Liver (tissue), 8 donors: ENCODE measurements at regions not wholly inside any gene's neighbourhood (a gene's known extent, or its start where the extent isn't known, plus 50 kb on each side); places are given as distances from the start of the nearest gene placed in this dataset.

Experiments
- DNase-seq: peaks from one replicate; pipeline ENCODE4 v3.0.0-alpha.2; 2017; ENCODE audit warnings: low spot score
- H3K27ac ChIP-seq, 2 donors: one replicate each; pipeline ENCODE4 v1.7.0; 2013; ENCODE audit warnings: inconsistent platforms in 2 of 2, low read length in 2 of 2, control low read depth in 1 of 2, low read depth in 1 of 2, mild to moderate bottlenecking in 1 of 2
- H3K27me3 ChIP-seq, 4 donors: one replicate each; pipeline versions ENCODE4 v1.6.1 to v1.7.0; 2013; ENCODE audit warnings: low read length in 3 of 4, inconsistent platforms in 1 of 4, mild to moderate bottlenecking in 1 of 4, moderate library complexity in 1 of 4; ENCODE audit not compliant: control insufficient read depth in 4 of 4, insufficient read depth in 4 of 4
- H3K36me3 ChIP-seq, 4 donors: one replicate each; pipeline versions ENCODE4 v1.6.1 to v1.7.0; 2013; ENCODE audit warnings: low read length in 3 of 4, mild to moderate bottlenecking in 3 of 4, low read depth in 1 of 4, moderate library complexity in 1 of 4; ENCODE audit not compliant: control insufficient read depth in 4 of 4, insufficient read depth in 3 of 4
- H3K4me1 ChIP-seq, 4 donors: one replicate each; pipeline versions ENCODE4 v1.6.1 to v1.7.0; 2013; ENCODE audit warnings: low read length in 3 of 4, mild to moderate bottlenecking in 3 of 4, moderate library complexity in 1 of 4; ENCODE audit not compliant: control insufficient read depth in 4 of 4, insufficient read depth in 4 of 4
- H3K4me3 ChIP-seq, 3 donors: one replicate each; pipeline versions ENCODE4 v1.6.1 to v1.7.0; 2013; ENCODE audit warnings: low read length in 3 of 3, control low read depth in 1 of 3, low read depth in 1 of 3, mild to moderate bottlenecking in 1 of 3
- H3K9ac ChIP-seq, 2 donors: one replicate each; pipeline ENCODE4 v1.7.0; 2013; ENCODE audit warnings: low read length in 2 of 2, mild to moderate bottlenecking in 2 of 2, moderate library complexity in 2 of 2, control low read depth in 1 of 2, low read depth in 1 of 2
- H3K9me3 ChIP-seq, 4 donors: one replicate each; pipeline versions ENCODE4 v1.6.1 to v1.7.0; 2013; ENCODE audit warnings: low read length in 3 of 4; ENCODE audit not compliant: control insufficient read depth in 4 of 4
- FOXA1 ChIP-seq: IDR thresholded peaks from 2 replicates; pipeline ENCODE4 v1.6.1; 2016; ENCODE audit warnings: antibody characterized with exemption
- FOXA2 ChIP-seq: IDR thresholded peaks from 2 replicates; pipeline ENCODE4 v1.6.1; 2016; ENCODE audit warnings: antibody characterized with exemption
- GABPA ChIP-seq, 2 donors: IDR thresholded peaks in 1 of 2; conservative IDR thresholded peaks in 1 of 2; 2 replicates each; pipeline ENCODE4 v1.6.1; 2016; ENCODE audit warnings: antibody characterized with exemption in 2 of 2, mild to moderate bottlenecking in 1 of 2, moderate library complexity in 1 of 2
- HNF4A ChIP-seq, 2 donors: conservative IDR thresholded peaks; 2 replicates each; pipeline ENCODE4 v1.6.1; 2016; ENCODE audit warnings: antibody characterized with exemption in 2 of 2, mild to moderate bottlenecking in 2 of 2
- HNF4G ChIP-seq: IDR thresholded peaks from 2 replicates; pipeline ENCODE4 v1.6.1; 2016; ENCODE audit warnings: antibody characterized with exemption
- JUND ChIP-seq, 2 donors: IDR thresholded peaks; 2 replicates each; pipeline ENCODE4 v1.6.1; 2016; ENCODE audit warnings: antibody characterized with exemption in 2 of 2
- NR2F2 ChIP-seq: IDR thresholded peaks from 2 replicates; pipeline ENCODE4 v1.6.1; 2016; ENCODE audit warnings: antibody characterized with exemption
- RAD21 ChIP-seq, 2 donors: IDR thresholded peaks; 2 replicates each; pipeline ENCODE4 v1.6.1; 2016; ENCODE audit warnings: antibody characterized with exemption in 2 of 2, mild to moderate bottlenecking in 2 of 2
- RXRA ChIP-seq, 2 donors: IDR thresholded peaks; 2 replicates each; pipeline ENCODE4 v1.6.1; 2017 to 2018; ENCODE audit warnings: antibody characterized with exemption in 2 of 2, mild to moderate bottlenecking in 1 of 2
- SP1 ChIP-seq: IDR thresholded peaks from 2 replicates; pipeline ENCODE4 v1.6.1; 2018; ENCODE audit warnings: antibody characterized with exemption, mild to moderate bottlenecking
- TAF1 ChIP-seq: conservative IDR thresholded peaks from 2 replicates; pipeline ENCODE4 v1.6.1; 2016; ENCODE audit warnings: antibody characterized with exemption, mild to moderate bottlenecking
- YY1 ChIP-seq: IDR thresholded peaks from 2 replicates; pipeline ENCODE4 v1.6.1; 2016; ENCODE audit warnings: antibody characterized with exemption, mild to moderate bottlenecking
- WGBS: extraction: QIAGEN DNeasy Blood & Tissue Kit; methylation state at CpG from one replicate; pipeline ENCODE4 v1.1.7; 2013; 5-methylcytosine and 5-hydroxymethylcytosine counted together
- TF ChIP-seq, protein P1 (sequence below): IDR thresholded peaks from 2 replicates; pipeline ENCODE4 v1.6.1; 2016; ENCODE audit warnings: antibody characterized with exemption
- TF ChIP-seq, protein P2 (sequence below): IDR thresholded peaks from 2 replicates; pipeline ENCODE4 v1.6.1; 2016; ENCODE audit warnings: antibody characterized with exemption
- TF ChIP-seq, protein P3 (sequence below): IDR thresholded peaks from 2 replicates; pipeline ENCODE4 v1.6.1; 2016; ENCODE audit warnings: antibody characterized with exemption
- TF ChIP-seq, protein P4 (sequence below): IDR thresholded peaks from 2 replicates; pipeline ENCODE4 v1.6.1; 2016; ENCODE audit warnings: antibody characterized with exemption, mild to moderate bottlenecking
- TF ChIP-seq, protein P5 (sequence below): fragments of 150-350 bp; IDR thresholded peaks from 2 replicates; pipeline ENCODE4 v1.5.1; 2017; ENCODE audit warnings: improper control_type of control experiment, low read depth, low read length; ENCODE audit not compliant: missing input control
- donor health status: healthy.
- donor health status: healthy.
- donor health status: healthy.
- donor health status: healthy.
- donor health status: healthy.

DNA sequence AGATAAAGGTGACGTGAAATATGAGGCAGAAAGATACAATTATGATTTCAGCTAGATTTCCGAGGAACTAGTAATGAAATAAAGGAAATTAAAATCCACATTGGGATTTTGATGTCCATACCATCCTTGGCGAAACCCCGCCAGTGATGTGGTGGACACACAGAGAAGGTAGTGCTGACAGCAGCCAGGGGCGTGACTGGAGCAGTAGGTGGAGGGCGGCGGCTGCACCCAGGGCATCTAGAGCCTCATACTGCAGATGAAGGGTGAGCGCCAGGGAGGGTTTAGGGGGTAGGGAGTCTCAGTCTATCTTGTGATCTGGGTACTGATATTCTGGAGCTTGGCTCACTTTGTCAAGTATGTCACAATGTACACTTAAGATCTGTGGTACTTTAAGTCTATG, 855.5 kb upstream of the POM121L12 start:
- TF ChIP-seq, protein P1, sequence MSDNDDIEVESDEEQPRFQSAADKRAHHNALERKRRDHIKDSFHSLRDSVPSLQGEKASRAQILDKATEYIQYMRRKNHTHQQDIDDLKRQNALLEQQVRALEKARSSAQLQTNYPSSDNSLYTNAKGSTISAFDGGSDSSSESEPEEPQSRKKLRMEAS, result no peak
- TF ChIP-seq TAF1 (no peak), YY1 (no peak), HNF4A (conservative IDR thresholded peaks at IDR 0.05) (no peak), HNF4G (no peak), JUND (IDR thresholded peaks at IDR 0.05) (no peak), FOXA1 (no peak), NR2F2 (no peak), RXRA (IDR thresholded peaks at IDR 0.05) (no peak), FOXA2 (no peak), SP1 (no peak), GABPA (IDR thresholded peaks at IDR 0.05 in 1 of 2, conservative IDR thresholded peaks at IDR 0.05 in 1 of 2) (no peak), RAD21 (IDR thresholded peaks at IDR 0.05) (no peak)
- TF ChIP-seq, protein P2, sequence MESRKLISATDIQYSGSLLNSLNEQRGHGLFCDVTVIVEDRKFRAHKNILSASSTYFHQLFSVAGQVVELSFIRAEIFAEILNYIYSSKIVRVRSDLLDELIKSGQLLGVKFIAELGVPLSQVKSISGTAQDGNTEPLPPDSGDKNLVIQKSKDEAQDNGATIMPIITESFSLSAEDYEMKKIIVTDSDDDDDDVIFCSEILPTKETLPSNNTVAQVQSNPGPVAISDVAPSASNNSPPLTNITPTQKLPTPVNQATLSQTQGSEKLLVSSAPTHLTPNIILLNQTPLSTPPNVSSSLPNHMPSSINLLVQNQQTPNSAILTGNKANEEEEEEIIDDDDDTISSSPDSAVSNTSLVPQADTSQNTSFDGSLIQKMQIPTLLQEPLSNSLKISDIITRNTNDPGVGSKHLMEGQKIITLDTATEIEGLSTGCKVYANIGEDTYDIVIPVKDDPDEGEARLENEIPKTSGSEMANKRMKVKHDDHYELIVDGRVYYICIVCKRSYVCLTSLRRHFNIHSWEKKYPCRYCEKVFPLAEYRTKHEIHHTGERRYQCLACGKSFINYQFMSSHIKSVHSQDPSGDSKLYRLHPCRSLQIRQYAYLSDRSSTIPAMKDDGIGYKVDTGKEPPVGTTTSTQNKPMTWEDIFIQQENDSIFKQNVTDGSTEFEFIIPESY, result no peak
- TF ChIP-seq, protein P3, sequence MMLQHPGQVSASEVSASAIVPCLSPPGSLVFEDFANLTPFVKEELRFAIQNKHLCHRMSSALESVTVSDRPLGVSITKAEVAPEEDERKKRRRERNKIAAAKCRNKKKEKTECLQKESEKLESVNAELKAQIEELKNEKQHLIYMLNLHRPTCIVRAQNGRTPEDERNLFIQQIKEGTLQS, result no peak
- TF ChIP-seq, protein P4, sequence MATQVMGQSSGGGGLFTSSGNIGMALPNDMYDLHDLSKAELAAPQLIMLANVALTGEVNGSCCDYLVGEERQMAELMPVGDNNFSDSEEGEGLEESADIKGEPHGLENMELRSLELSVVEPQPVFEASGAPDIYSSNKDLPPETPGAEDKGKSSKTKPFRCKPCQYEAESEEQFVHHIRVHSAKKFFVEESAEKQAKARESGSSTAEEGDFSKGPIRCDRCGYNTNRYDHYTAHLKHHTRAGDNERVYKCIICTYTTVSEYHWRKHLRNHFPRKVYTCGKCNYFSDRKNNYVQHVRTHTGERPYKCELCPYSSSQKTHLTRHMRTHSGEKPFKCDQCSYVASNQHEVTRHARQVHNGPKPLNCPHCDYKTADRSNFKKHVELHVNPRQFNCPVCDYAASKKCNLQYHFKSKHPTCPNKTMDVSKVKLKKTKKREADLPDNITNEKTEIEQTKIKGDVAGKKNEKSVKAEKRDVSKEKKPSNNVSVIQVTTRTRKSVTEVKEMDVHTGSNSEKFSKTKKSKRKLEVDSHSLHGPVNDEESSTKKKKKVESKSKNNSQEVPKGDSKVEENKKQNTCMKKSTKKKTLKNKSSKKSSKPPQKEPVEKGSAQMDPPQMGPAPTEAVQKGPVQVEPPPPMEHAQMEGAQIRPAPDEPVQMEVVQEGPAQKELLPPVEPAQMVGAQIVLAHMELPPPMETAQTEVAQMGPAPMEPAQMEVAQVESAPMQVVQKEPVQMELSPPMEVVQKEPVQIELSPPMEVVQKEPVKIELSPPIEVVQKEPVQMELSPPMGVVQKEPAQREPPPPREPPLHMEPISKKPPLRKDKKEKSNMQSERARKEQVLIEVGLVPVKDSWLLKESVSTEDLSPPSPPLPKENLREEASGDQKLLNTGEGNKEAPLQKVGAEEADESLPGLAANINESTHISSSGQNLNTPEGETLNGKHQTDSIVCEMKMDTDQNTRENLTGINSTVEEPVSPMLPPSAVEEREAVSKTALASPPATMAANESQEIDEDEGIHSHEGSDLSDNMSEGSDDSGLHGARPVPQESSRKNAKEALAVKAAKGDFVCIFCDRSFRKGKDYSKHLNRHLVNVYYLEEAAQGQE, result no peak
- H3K4me3 ChIP-seq, result no peak overlapping the region
- H3K27ac ChIP-seq, result no peak overlapping the region
- no peak overlapping the region for H3K9ac ChIP-seq
- H3K27me3 ChIP-seq, result peaks cover 0 to 2% (median 0%) of the 10 kb centered on the region in 4 donors
- H3K4me1 ChIP-seq, result no peaks in the 10 kb centered on the region
- H3K9me3 ChIP-seq, result no peaks in the 10 kb centered on the region
- DNase-seq, result no peak
- 77% methylated on average over 8 of the region's 8 CpGs for WGBS
- H3K36me3 ChIP-seq, result no peaks in the 10 kb centered on the region

DNA sequence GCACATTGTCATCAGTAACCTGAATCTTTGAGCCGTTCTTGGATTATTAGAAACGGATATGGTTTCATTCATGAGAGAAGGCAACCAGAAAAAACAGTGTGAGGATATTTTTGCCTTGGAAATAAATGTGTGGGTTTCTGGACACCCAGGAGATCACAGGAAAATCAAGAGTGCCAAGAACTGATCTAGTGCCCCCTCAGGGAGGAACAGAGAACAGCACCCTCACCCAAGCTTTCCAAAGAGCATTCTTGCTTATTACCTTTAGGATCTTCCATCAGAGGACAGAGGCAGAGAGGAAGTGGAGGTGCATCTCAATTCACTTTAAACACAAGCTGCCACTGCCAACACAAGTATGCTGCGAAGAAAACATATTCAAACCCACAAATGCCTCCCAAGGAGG, 851.5 kb upstream of the COBL start:
- no peak for DNase-seq
- TF ChIP-seq RAD21 (IDR thresholded peaks at IDR 0.05) (peak in 1 of 2 donors; percentile 21), HNF4A (conservative IDR thresholded peaks at IDR 0.05) (no peak), GABPA (IDR thresholded peaks at IDR 0.05 in 1 of 2, conservative IDR thresholded peaks at IDR 0.05 in 1 of 2) (no peak), HNF4G (no peak)
- TF ChIP-seq, protein P5, sequence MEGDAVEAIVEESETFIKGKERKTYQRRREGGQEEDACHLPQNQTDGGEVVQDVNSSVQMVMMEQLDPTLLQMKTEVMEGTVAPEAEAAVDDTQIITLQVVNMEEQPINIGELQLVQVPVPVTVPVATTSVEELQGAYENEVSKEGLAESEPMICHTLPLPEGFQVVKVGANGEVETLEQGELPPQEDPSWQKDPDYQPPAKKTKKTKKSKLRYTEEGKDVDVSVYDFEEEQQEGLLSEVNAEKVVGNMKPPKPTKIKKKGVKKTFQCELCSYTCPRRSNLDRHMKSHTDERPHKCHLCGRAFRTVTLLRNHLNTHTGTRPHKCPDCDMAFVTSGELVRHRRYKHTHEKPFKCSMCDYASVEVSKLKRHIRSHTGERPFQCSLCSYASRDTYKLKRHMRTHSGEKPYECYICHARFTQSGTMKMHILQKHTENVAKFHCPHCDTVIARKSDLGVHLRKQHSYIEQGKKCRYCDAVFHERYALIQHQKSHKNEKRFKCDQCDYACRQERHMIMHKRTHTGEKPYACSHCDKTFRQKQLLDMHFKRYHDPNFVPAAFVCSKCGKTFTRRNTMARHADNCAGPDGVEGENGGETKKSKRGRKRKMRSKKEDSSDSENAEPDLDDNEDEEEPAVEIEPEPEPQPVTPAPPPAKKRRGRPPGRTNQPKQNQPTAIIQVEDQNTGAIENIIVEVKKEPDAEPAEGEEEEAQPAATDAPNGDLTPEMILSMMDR, result peak; percentile 17
- no peaks in the 10 kb centered on the region for H3K27me3 ChIP-seq
- peaks cover 0 to 3% (median 0%) of the 10 kb centered on the region in 4 donors for H3K9me3 ChIP-seq
- no peak overlapping the region for H3K9ac ChIP-seq
- no peaks in the 10 kb centered on the region for H3K4me1 ChIP-seq
- H3K4me3 ChIP-seq, result no peak overlapping the region
- WGBS, result 72% methylated on average over 3 of the region's 3 CpGs
- no peaks in the 10 kb centered on the region for H3K36me3 ChIP-seq
- H3K27ac ChIP-seq, result no peak overlapping the region
